Loucy (cell line): ENCODE measurements at regions not wholly inside any gene's neighbourhood (a gene's known extent, or its start where the extent isn't known, plus 50 kb on each side); places are given as distances from the start of the nearest gene placed in this dataset.
"Not testable (repeated sequence)": the region's sequence is repeated elsewhere in the genome, so short reads cannot be mapped to it uniquely, and the experiment has no call there.

Source experiments
- H2AFZ ChIP-seq: fragments of 200-600 bp; sonication (generic); 2 replicates; pipeline ENCODE4 v1.6.0; 2016; ENCODE audit warnings: antibody characterized with exemption, mild to moderate bottlenecking, low read length, moderate library complexity
- H3F3A ChIP-seq: fragments of 200-600 bp; 2 replicates; pipeline ENCODE4 v1.6.0; 2016; ENCODE audit warnings: antibody characterized with exemption, low read depth, mild to moderate bottlenecking
- H3K27me3 ChIP-seq: fragments of 200-600 bp; sonication (generic); 2 replicates; pipeline ENCODE4 v1.6.1; 2014; ENCODE audit warnings: low read length, mild to moderate bottlenecking; ENCODE audit not compliant: insufficient read depth, poor library complexity, severe bottlenecking
- H3K36me3 ChIP-seq: fragments of 200-600 bp; sonication (generic); 2 replicates; pipeline ENCODE4 v1.6.1; 2016; ENCODE audit warnings: low read length; ENCODE audit not compliant: insufficient read depth
- H3K4me1 ChIP-seq: fragments of 200-600 bp; sonication (generic); 2 replicates; pipeline ENCODE4 v1.5.1; 2014; ENCODE audit warnings: low read length, mild to moderate bottlenecking; ENCODE audit not compliant: insufficient read depth, poor library complexity, severe bottlenecking
- H3K4me2 ChIP-seq: fragments of 200-600 bp; sonication (generic); 2 replicates; pipeline ENCODE4 v1.6.0; 2014; ENCODE audit warnings: antibody characterized with exemption, low read length, low read depth, mild to moderate bottlenecking; ENCODE audit not compliant: poor library complexity, severe bottlenecking
- H3K4me3 ChIP-seq: fragments of 200-600 bp; sonication (generic); 2 replicates; pipeline ENCODE4 v1.5.1; 2014; ENCODE audit warnings: low read length, mild to moderate bottlenecking, mixed read lengths; ENCODE audit not compliant: poor library complexity, severe bottlenecking
- H3K79me2 ChIP-seq: fragments of 200-600 bp; sonication (generic); 2 replicates; pipeline ENCODE4 v1.6.1; 2014; ENCODE audit warnings: low read length; ENCODE audit not compliant: insufficient read depth
- H3K9ac ChIP-seq: fragments of 200-600 bp; sonication (generic); 2 replicates; pipeline ENCODE4 v1.6.0; 2014; ENCODE audit warnings: mild to moderate bottlenecking, low read depth, low read length, moderate library complexity; ENCODE audit not compliant: poor library complexity, severe bottlenecking
- H3K9me2 ChIP-seq: fragments of 200-600 bp; sonication (generic); replicated peaks from 2 replicates; pipeline ENCODE4 v1.6.1; 2016; ENCODE audit warnings: low read depth, low read length, mixed read lengths
- H3K9me3 ChIP-seq: fragments of 200-600 bp; sonication (generic); 2 replicates; pipeline ENCODE4 v1.6.1; 2014; ENCODE audit warnings: mild to moderate bottlenecking, antibody characterized with exemption, low read length, low read depth; ENCODE audit not compliant: insufficient read depth
- H4K20me1 ChIP-seq: fragments of 200-600 bp; sonication (generic); 2 replicates; pipeline ENCODE4 v1.6.0; 2014; ENCODE audit warnings: antibody characterized with exemption, low read length, mild to moderate bottlenecking; ENCODE audit not compliant: insufficient read depth, poor library complexity, severe bottlenecking
- CTCF ChIP-seq: fragments of 200-600 bp; sonication (generic); conservative IDR thresholded peaks from 2 replicates; pipeline ENCODE4 v1.5.1; 2014; ENCODE audit warnings: mild to moderate bottlenecking, antibody characterized with exemption, low read length
- EZH2phosphoT487 ChIP-seq: fragments of 200-600 bp; IDR thresholded peaks from 2 replicates; pipeline ENCODE4 v1.6.1; 2018; ENCODE audit warnings: antibody characterized with exemption, mild to moderate bottlenecking, moderate library complexity, borderline replicate concordance

GRCh38 chrX:26914232-26914631 lies 548.9 kb downstream of the PPP4R3C start:
- Histone ChIP-seq H3K4me3 (no peak overlapping the region), H4K20me1 (no peaks in the 10 kb centered on the region)
- TF ChIP-seq EZH2phosphoT487: no peak
- TF ChIP-seq CTCF: no peak

GRCh38 chrX:26911785-26912184 lies 551.4 kb downstream of the PPP4R3C start:
- not testable (repeated sequence) for H2AFZ ChIP-seq, H3F3A ChIP-seq

More at GRCh38 chrX:26914232-26914631, 548.9 kb downstream of the PPP4R3C start:
- Histone ChIP-seq H3F3A (no peaks in the 10 kb centered on the region), H3K9me2 (no peaks in the 10 kb centered on the region), H3K27me3 (no peaks in the 10 kb centered on the region), H2AFZ (no peak overlapping the region), H3K36me3 (no peaks in the 10 kb centered on the region), H3K9ac (no peak overlapping the region), H3K79me2 (no peaks in the 10 kb centered on the region), H3K4me1 (no peaks in the 10 kb centered on the region), H3K4me2 (no peak overlapping the region), H3K9me3 (no peaks in the 10 kb centered on the region)

GRCh38 chrX:26909728-26910127 lies 553.4 kb downstream of the PPP4R3C start:
- no peak overlapping the region for H3K4me2 ChIP-seq
- H2AFZ ChIP-seq: no peak overlapping the region
- no peaks in the 10 kb centered on the region for H3K36me3 ChIP-seq
- no peaks in the 10 kb centered on the region for H4K20me1 ChIP-seq
- H3K4me1 ChIP-seq: no peaks in the 10 kb centered on the region
- H3K4me3 ChIP-seq: no peak overlapping the region
- H3F3A ChIP-seq: no peaks in the 10 kb centered on the region
- H3K79me2 ChIP-seq: no peaks in the 10 kb centered on the region
- no peak for TF ChIP-seq EZH2phosphoT487
- TF ChIP-seq CTCF: no peak
- no peaks in the 10 kb centered on the region for H3K27me3 ChIP-seq
- H3K9ac ChIP-seq: no peak overlapping the region
- no peaks in the 10 kb centered on the region for H3K9me3 ChIP-seq
- H3K9me2 ChIP-seq: no peaks in the 10 kb centered on the region

More at GRCh38 chrX:26911785-26912184, 551.4 kb downstream of the PPP4R3C start:
- not testable (repeated sequence) for H4K20me1 ChIP-seq, H3K9ac ChIP-seq, H3K4me1 ChIP-seq, H3K4me2 ChIP-seq, H3K9me3 ChIP-seq, H3K9me2 ChIP-seq, H3K36me3 ChIP-seq, H3K4me3 ChIP-seq, H3K27me3 ChIP-seq, H3K79me2 ChIP-seq

GRCh38 chrX:26908218-26908617 lies 554.9 kb downstream of the PPP4R3C start:
- Histone ChIP-seq H3K36me3 (no peaks in the 10 kb centered on the region), H3K9ac (no peak overlapping the region), H3K9me2 (no peaks in the 10 kb centered on the region), H3F3A (no peaks in the 10 kb centered on the region), H3K4me1 (no peaks in the 10 kb centered on the region), H3K27me3 (no peaks in the 10 kb centered on the region), H4K20me1 (no peaks in the 10 kb centered on the region), H3K79me2 (no peaks in the 10 kb centered on the region), H2AFZ (no peak overlapping the region), H3K4me3 (no peak overlapping the region), H3K4me2 (no peak overlapping the region), H3K9me3 (no peaks in the 10 kb centered on the region)
- TF ChIP-seq CTCF (no peak), EZH2phosphoT487 (no peak)
